Caki2 (cell line): ENCODE measurements at regions not wholly inside any gene's neighbourhood (a gene's known extent, or its start where the extent isn't known, plus 50 kb on each side); places are given as distances from the start of the nearest gene placed in this dataset.

Experiments
- DNase-seq: peaks from one replicate; pipeline ENCODE4 v3.0.0-alpha.2; 2015; ENCODE audit warnings: low read depth
- in situ Hi-C: cut with HindIII; loops from 2 replicates; pipeline ENCODE4 v1.10.0; 2016; ENCODE audit warnings: low sequenced_read_pairs, low pct_unique_long_range_greater_than_20kb, mixed read lengths

GRCh38 chr11:103530257-103530656, 421.0 kb downstream of the DYNC2H1 start:
- in situ Hi-C loops, result no loop called here
- no peak for DNase-seq

- no peak for DNase-seq
- in situ Hi-C loops, result no loop called here
Measured at GRCh38 chr11:103532133-103532788, 423.0 kb downstream of the DYNC2H1 start.

GRCh38 chr11:103534191-103534590, 425.0 kb downstream of the DYNC2H1 start:
- in situ Hi-C loops, result no loop called here
- DNase-seq, result no peak

- DNase-seq, result no peak
- in situ Hi-C loops, result no loop called here
Measured at GRCh38 chr11:103534959-103535358, 425.7 kb downstream of the DYNC2H1 start.

GRCh38 chr11:103536335-103536722, 427.1 kb downstream of the DYNC2H1 start:
- in situ Hi-C loops, result no loop called here
- DNase-seq, result no peak

- in situ Hi-C loops, result no loop called here
- no peak for DNase-seq
Measured at GRCh38 chr11:103537904-103538502, 428.8 kb downstream of the DYNC2H1 start.

GRCh38 chr11:103539166-103539565, 429.9 kb downstream of the DYNC2H1 start:
- DNase-seq, result no peak
- in situ Hi-C loops, result no loop called here

GRCh38 chr11:103541186-103541795, 432.1 kb downstream of the DYNC2H1 start:
- DNase-seq, result no peak
- in situ Hi-C loops, result no loop called here

- in situ Hi-C loops, result no loop called here
Measured at GRCh38 chr11:103542851-103543250, 433.6 kb downstream of the DYNC2H1 start.

GRCh38 chr11:103543456-103543855, 434.2 kb downstream of the DYNC2H1 start:
- in situ Hi-C loops, result no loop called here
- DNase-seq, result no peak

More at GRCh38 chr11:103542851-103543250, 433.6 kb downstream of the DYNC2H1 start:
- no peak for DNase-seq

GRCh38 chr11:103544874-103545273, 435.6 kb downstream of the DYNC2H1 start:
- in situ Hi-C loops, result no loop called here
- DNase-seq, result no peak

- no peak for DNase-seq
- in situ Hi-C loops, result no loop called here
Measured at GRCh38 chr11:103545551-103545950, 436.3 kb downstream of the DYNC2H1 start.

GRCh38 chr11:103546236-103546635, 437.0 kb downstream of the DYNC2H1 start:
- in situ Hi-C loops, result no loop called here
- no peak for DNase-seq

GRCh38 chr11:103547024-103547423, 437.8 kb downstream of the DYNC2H1 start:
- in situ Hi-C loops, result no loop called here
- DNase-seq, result no peak

GRCh38 chr11:103547691-103548090, 438.5 kb downstream of the DYNC2H1 start:
- in situ Hi-C loops, result no loop called here
- DNase-seq, result no peak

GRCh38 chr11:103548838-103549237, 439.6 kb downstream of the DYNC2H1 start:
- in situ Hi-C loops, result no loop called here
- DNase-seq, result no peak

GRCh38 chr11:103550811-103551210, 441.6 kb downstream of the DYNC2H1 start:
- no peak for DNase-seq
- in situ Hi-C loops, result no loop called here

GRCh38 chr11:103552086-103552485, 442.9 kb downstream of the DYNC2H1 start:
- in situ Hi-C loops, result no loop called here

GRCh38 chr11:103556171-103556570, 446.9 kb downstream of the DYNC2H1 start:
- no peak for DNase-seq
- in situ Hi-C loops, result no loop called here

More at GRCh38 chr11:103552086-103552485, 442.9 kb downstream of the DYNC2H1 start:
- DNase-seq, result no peak

- DNase-seq, result no peak
- in situ Hi-C loops, result no loop called here
Measured at GRCh38 chr11:103566116-103566515, 456.9 kb downstream of the DYNC2H1 start.
